HG03575 (cell line): ENCODE measurements at regions not wholly inside any gene's neighbourhood (a gene's known extent, or its start where the extent isn't known, plus 50 kb on each side); places are given as distances from the start of the nearest gene placed in this dataset.
"Not testable (repeated sequence)": the region's sequence is repeated elsewhere in the genome, so short reads cannot be mapped to it uniquely, and the experiment has no call there.

Source experiments
- ATAC-seq: cut with Tn5 transposase; IDR thresholded peaks from one replicate; pipeline ENCODE4 v1.9.1; 2021; ENCODE audit not compliant: unreplicated experiment, insufficient number of reproducible peaks, low FRiP score; ENCODE audit errors: extremely low read depth

- ATAC-seq: no peak
These were observed 116.1 kb downstream of the CCDC34 start for GRCh38 chr11:27246925-27247324.

GRCh38 chr11:27244900-27245299 is 118.1 kb downstream of the CCDC34 start:
- no peak for ATAC-seq

- no peak for ATAC-seq
These were observed 120.4 kb downstream of the CCDC34 start for GRCh38 chr11:27242591-27242990.

- ATAC-seq: no peak
These were observed 121.5 kb downstream of the CCDC34 start for GRCh38 chr11:27241311-27242122.

- no peak for ATAC-seq
These were observed 123.6 kb downstream of the CCDC34 start for GRCh38 chr11:27239305-27239942.

- no peak for ATAC-seq
These were observed 124.2 kb downstream of the CCDC34 start for GRCh38 chr11:27238811-27239210.

- ATAC-seq: no peak
These were observed 125.4 kb downstream of the CCDC34 start for GRCh38 chr11:27237643-27238042.

GRCh38 chr11:27234961-27235360 is 128.1 kb downstream of the CCDC34 start:
- no peak for ATAC-seq

- ATAC-seq: peak; percentile 96
These were observed 128.9 kb downstream of the CCDC34 start for GRCh38 chr11:27234043-27234668.

- peak; percentile 4 for ATAC-seq
These were observed 129.4 kb downstream of the CCDC34 start for GRCh38 chr11:27233654-27234042.

GRCh38 chr11:27231530-27231929 is 131.5 kb downstream of the CCDC34 start:
- no peak for ATAC-seq

- no peak for ATAC-seq
These were observed 132.8 kb downstream of the CCDC34 start for GRCh38 chr11:27230192-27230572.

GRCh38 chr11:27229511-27230191 is 133.4 kb downstream of the CCDC34 start:
- ATAC-seq: no peak

- no peak for ATAC-seq
These were observed 134.1 kb downstream of the CCDC34 start for GRCh38 chr11:27228906-27229290.

GRCh38 chr11:27228232-27228905 is 134.6 kb downstream of the CCDC34 start:
- ATAC-seq: no peak

- no peak for ATAC-seq
These were observed 135.3 kb downstream of the CCDC34 start for GRCh38 chr11:27227736-27228135.

GRCh38 chr11:27219487-27220039 is 143.5 kb downstream of the CCDC34 start:
- not testable (repeated sequence) for ATAC-seq

- ATAC-seq: no peak
These were observed 144.5 kb downstream of the CCDC34 start for GRCh38 chr11:27218421-27219038.
